GM12873 (cell line): ENCODE measurements at regions not wholly inside any gene's neighbourhood (a gene's known extent, or its start where the extent isn't known, plus 50 kb on each side); places are given as distances from the start of the nearest gene placed in this dataset.

Experiments used
- TF ChIP-seq, protein P1 (sequence below): IDR thresholded peaks from 2 replicates; pipeline ENCODE4 v1.5.1; 2012; ENCODE audit warnings: low read depth, mild to moderate bottlenecking, moderate library complexity, low read length, control low read depth; ENCODE audit not compliant: insufficient read depth; ENCODE audit errors: missing control alignments

- TF ChIP-seq, protein P1, sequence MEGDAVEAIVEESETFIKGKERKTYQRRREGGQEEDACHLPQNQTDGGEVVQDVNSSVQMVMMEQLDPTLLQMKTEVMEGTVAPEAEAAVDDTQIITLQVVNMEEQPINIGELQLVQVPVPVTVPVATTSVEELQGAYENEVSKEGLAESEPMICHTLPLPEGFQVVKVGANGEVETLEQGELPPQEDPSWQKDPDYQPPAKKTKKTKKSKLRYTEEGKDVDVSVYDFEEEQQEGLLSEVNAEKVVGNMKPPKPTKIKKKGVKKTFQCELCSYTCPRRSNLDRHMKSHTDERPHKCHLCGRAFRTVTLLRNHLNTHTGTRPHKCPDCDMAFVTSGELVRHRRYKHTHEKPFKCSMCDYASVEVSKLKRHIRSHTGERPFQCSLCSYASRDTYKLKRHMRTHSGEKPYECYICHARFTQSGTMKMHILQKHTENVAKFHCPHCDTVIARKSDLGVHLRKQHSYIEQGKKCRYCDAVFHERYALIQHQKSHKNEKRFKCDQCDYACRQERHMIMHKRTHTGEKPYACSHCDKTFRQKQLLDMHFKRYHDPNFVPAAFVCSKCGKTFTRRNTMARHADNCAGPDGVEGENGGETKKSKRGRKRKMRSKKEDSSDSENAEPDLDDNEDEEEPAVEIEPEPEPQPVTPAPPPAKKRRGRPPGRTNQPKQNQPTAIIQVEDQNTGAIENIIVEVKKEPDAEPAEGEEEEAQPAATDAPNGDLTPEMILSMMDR, result no peak
Measured at GRCh38 chr3:86845726-86846125, 145.2 kb downstream of the VGLL3 start.

- TF ChIP-seq, protein P1, result no peak
Measured at GRCh38 chr3:86838927-86839326, 152.0 kb downstream of the VGLL3 start.

DNA sequence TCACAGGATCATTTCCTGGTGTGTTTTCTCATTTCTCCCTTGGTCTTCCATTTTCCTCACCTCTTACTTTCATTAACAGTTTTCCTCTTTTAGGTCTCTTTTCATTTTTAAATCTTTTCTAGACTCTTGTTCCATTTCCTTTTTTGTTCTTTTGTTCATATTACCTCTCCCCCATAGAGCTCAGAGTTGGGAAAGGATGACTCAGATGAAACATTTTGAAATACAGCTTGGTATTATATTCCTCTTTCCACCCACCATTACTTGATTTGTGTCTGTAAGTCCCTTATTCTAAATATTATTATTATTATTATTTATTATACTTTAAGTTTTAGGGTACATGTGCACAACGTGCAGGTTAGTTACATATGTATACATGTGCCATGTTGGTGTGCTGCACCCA, 153.1 kb downstream of the VGLL3 start:
- TF ChIP-seq, protein P1, result no peak

- TF ChIP-seq, protein P1, result no peak
Measured at GRCh38 chr3:86830566-86830965, 160.4 kb downstream of the VGLL3 start.

DNA sequence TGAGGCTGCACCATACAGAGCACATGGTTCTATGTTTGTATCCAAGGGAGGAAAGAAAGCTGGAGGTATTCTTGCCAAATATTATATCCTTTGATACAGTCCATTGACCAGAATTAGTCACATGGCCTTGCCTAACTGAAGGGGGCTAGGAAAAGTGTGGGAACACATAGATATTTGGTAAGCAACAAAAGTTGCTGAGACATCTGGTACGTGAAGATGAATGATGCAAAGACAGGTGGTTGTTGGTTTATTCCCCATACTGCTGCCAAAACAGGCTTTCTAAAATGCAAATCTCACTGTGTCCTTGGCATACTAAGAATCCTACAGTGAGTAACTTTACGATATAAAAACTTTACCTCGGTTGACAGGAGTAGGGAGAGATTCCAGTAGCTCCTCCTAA, 162.2 kb downstream of the VGLL3 start:
- TF ChIP-seq, protein P1, result no peak

- TF ChIP-seq, protein P1, result no peak
Measured at GRCh38 chr3:86826292-86826691, 164.7 kb downstream of the VGLL3 start.

DNA sequence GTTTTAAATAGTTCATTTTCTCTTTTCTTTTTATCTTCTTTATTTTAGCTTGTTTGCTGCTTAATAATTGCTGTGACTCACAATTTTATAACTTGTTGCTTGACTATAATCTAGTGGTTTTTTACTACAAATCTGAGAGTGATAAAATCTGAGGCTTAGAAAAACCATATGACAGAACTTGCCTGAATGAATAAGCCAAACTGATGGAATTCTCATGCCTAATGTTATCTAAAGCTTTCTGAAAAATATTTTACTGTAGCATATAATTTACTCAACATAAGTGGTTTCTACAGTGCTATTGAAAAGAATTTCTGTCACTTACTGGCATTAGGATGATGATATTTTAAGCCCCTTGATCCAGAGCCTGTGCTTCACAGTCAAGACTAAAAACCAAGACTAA, 175.1 kb downstream of the VGLL3 start:
- TF ChIP-seq, protein P1, result no peak
